A673 (cell line): ENCODE measurements at regions not wholly inside any gene's neighbourhood (a gene's known extent, or its start where the extent isn't known, plus 50 kb on each side); places are given as distances from the start of the nearest gene placed in this dataset.

ENCODE experiments used
- BruUV-seq: library from RNA; stranded (reverse); fragments of 400-500 nt; replicated peaks from 2 replicates; lab custom pipeline; 2021; lab: Mats Ljungman, UMichigan
- CTCF ChIA-PET: fragments of 300-600 bp; sonication (Branson Sonifier 250); formaldehyde crosslinking; loops from one replicate; lab custom pipeline; 2022; ENCODE audit warnings: antibody characterized with exemption; lab: Charles Lee
- POLR2A ChIA-PET: fragments of 300-600 bp; sonication (Branson Sonifier 250); formaldehyde crosslinking; loops from one replicate; lab custom pipeline; 2022; ENCODE audit warnings: antibody characterized with exemption; ENCODE audit not compliant: low non-redundant PET; lab: Charles Lee
- DNase-seq: peaks from one replicate; pipeline ENCODE4 v3.0.0-alpha.2; 2015; ENCODE audit warnings: low spot score
- H3K27ac ChIP-seq: fragments of 200-600 bp; sonication (generic); 2 replicates; pipeline ENCODE4 v1.5.1; 2016; ENCODE audit warnings: mixed run types, low read depth, mild to moderate bottlenecking, mixed read lengths, antibody characterized with exemption, low read length; ENCODE audit not compliant: poor library complexity, severe bottlenecking
- H3K27me3 ChIP-seq: fragments of 200-600 bp; sonication (generic); replicated peaks from 2 replicates; pipeline ENCODE4 v1.6.1; 2017; ENCODE audit warnings: mixed run types, low read depth, mild to moderate bottlenecking, mixed read lengths, antibody characterized with exemption, low read length; ENCODE audit not compliant: insufficient read depth, poor library complexity
- H3K36me3 ChIP-seq: fragments of 200-600 bp; sonication (generic); 2 replicates; pipeline ENCODE4 v1.6.1; 2016; ENCODE audit warnings: mixed run types, mild to moderate bottlenecking, mixed read lengths, antibody characterized with exemption, low read length; ENCODE audit not compliant: insufficient read depth, poor library complexity, severe bottlenecking
- H3K4me1 ChIP-seq: fragments of 200-600 bp; sonication (generic); 2 replicates; pipeline ENCODE4 v1.6.1; 2017; ENCODE audit warnings: mixed run types, mild to moderate bottlenecking, mixed read lengths, antibody characterized with exemption, low read length; ENCODE audit not compliant: insufficient read depth, poor library complexity, severe bottlenecking
- H3K4me3 ChIP-seq: fragments of 200-600 bp; sonication (generic); 2 replicates; pipeline ENCODE4 v1.5.1; 2016; ENCODE audit warnings: low read depth, mixed run types, mild to moderate bottlenecking, mixed read lengths, low read length; ENCODE audit not compliant: poor library complexity, severe bottlenecking
- H3K9me3 ChIP-seq: fragments of 200-600 bp; sonication (generic); 2 replicates; pipeline ENCODE4 v1.6.1; 2016; ENCODE audit warnings: mixed run types, low read depth, mild to moderate bottlenecking, mixed read lengths, antibody characterized with exemption, low read length; ENCODE audit not compliant: poor library complexity, severe bottlenecking
- CTCF ChIP-seq: fragments of 300-800, 200-600 bp; sonication (generic); conservative IDR thresholded peaks from 2 replicates; pipeline ENCODE4 v1.5.1; 2017; ENCODE audit warnings: low read depth, mild to moderate bottlenecking, antibody characterized with exemption, low read length, moderate library complexity, mixed read lengths
- EZH2 ChIP-seq: fragments of 200-600 bp; sonication (generic); IDR thresholded peaks from 2 replicates; pipeline ENCODE4 v1.6.1; 2017; ENCODE audit warnings: borderline replicate concordance, low read depth, mild to moderate bottlenecking, mixed read lengths, antibody characterized with exemption, low read length; ENCODE audit not compliant: poor library complexity, severe bottlenecking
- intact Hi-C: fragments of 100-400 bp; cut with micrococcal nuclease; formaldehyde crosslinking; loops from one replicate; pipeline ENCODE4 v1.10.0; 2022; ENCODE audit not compliant: unreplicated experiment

- Histone ChIP-seq H3K36me3 (no peaks in the 10 kb centered on the region), H3K9me3 (no peaks in the 10 kb centered on the region), H3K27ac (no peak overlapping the region), H3K4me1 (peaks cover 3% of the 10 kb centered on the region), H3K4me3 (no peak overlapping the region), H3K27me3 (no peaks in the 10 kb centered on the region)
- TF ChIP-seq EZH2 (no peak), CTCF (no peak)
- DNase-seq = no peak
- CTCF ChIA-PET = no interaction called here
- BruUV-seq = no TSS peak
- intact Hi-C loops = no loop called here
- POLR2A ChIA-PET = no interaction called here
These were observed 318.7 kb upstream of the ITGA1 start for GRCh38 chr5:52468976-52469375.

GRCh38 chr5:52469420-52469819, 318.3 kb upstream of the ITGA1 start:
- H3K4me3 ChIP-seq = no peak overlapping the region
- H3K27me3 ChIP-seq = no peaks in the 10 kb centered on the region
- no peaks in the 10 kb centered on the region for H3K36me3 ChIP-seq
- TF ChIP-seq EZH2 (no peak), CTCF (no peak)
- peaks cover 3% of the 10 kb centered on the region for H3K4me1 ChIP-seq
- no peaks in the 10 kb centered on the region for H3K9me3 ChIP-seq
- POLR2A ChIA-PET = no interaction called here
- intact Hi-C loops = no loop called here
- no TSS peak for BruUV-seq
- H3K27ac ChIP-seq = no peak overlapping the region
- DNase-seq = no peak
- CTCF ChIA-PET = no interaction called here

- ChIA-PET CTCF (no interaction called here), POLR2A (no interaction called here)
- Histone ChIP-seq H3K27ac (no peak overlapping the region), H3K27me3 (no peaks in the 10 kb centered on the region), H3K36me3 (no peaks in the 10 kb centered on the region), H3K9me3 (no peaks in the 10 kb centered on the region), H3K4me1 (peaks cover 3% of the 10 kb centered on the region), H3K4me3 (no peak overlapping the region)
- no peak for DNase-seq
- no TSS peak for BruUV-seq
- intact Hi-C loops = no loop called here
- TF ChIP-seq CTCF = no peak
- TF ChIP-seq EZH2 = no peak
These were observed 317.9 kb upstream of the ITGA1 start for GRCh38 chr5:52469835-52470234.
